RWPE2 (cell line): ENCODE measurements at regions not wholly inside any gene's neighbourhood (a gene's known extent, or its start where the extent isn't known, plus 50 kb on each side); places are given as distances from the start of the nearest gene placed in this dataset.

ENCODE experiments used
- ATAC-seq: fragments of 200-7000 bp; cut with Tn5 transposase; 3 replicates; pipeline ENCODE4 v1.9.1; 2021; ENCODE audit warnings: low read depth
- DNase-seq: peaks from one replicate; pipeline ENCODE4 v3.0.0-alpha.2; 2020; ENCODE audit warnings: low spot score
- H3K27ac ChIP-seq: fragments of 450-650 bp; 2 replicates; pipeline ENCODE4 v1.5.1; 2017; ENCODE audit warnings: mild to moderate bottlenecking; ENCODE audit not compliant: poor library complexity, severe bottlenecking
- H3K27me3 ChIP-seq: fragments of 250-450 bp; sonication (Bioruptor Pico); 2 replicates; pipeline ENCODE4 v1.5.1; 2021; ENCODE audit warnings: mild to moderate bottlenecking, moderate library complexity; ENCODE audit not compliant: insufficient read depth, poor library complexity, severe bottlenecking
- H3K36me3 ChIP-seq: fragments of 250-450 bp; sonication (Bioruptor Pico); 2 replicates; pipeline ENCODE4 v1.5.1; 2020; ENCODE audit warnings: low read depth, mild to moderate bottlenecking, moderate library complexity
- H3K4me1 ChIP-seq: fragments of 250-450 bp; sonication (Bioruptor Pico); 2 replicates; pipeline ENCODE4 v1.5.1; 2021; ENCODE audit warnings: mild to moderate bottlenecking, moderate library complexity; ENCODE audit not compliant: insufficient read depth, poor library complexity, severe bottlenecking
- H3K4me3 ChIP-seq: fragments of 250-450 bp; sonication (Bioruptor Pico); 2 replicates; pipeline ENCODE4 v1.5.1; 2021; ENCODE audit warnings: mild to moderate bottlenecking, moderate library complexity; ENCODE audit not compliant: severe bottlenecking
- H3K9me3 ChIP-seq: fragments of 250-450 bp; sonication (Bioruptor Pico); 2 replicates; pipeline ENCODE4 v1.5.1; 2021; ENCODE audit warnings: mild to moderate bottlenecking, moderate library complexity; ENCODE audit not compliant: severe bottlenecking
- TF ChIP-seq, protein P1 (sequence below): fragments of 450-650 bp; IDR thresholded peaks from one replicate; pipeline ENCODE4 v1.5.1; 2017; ENCODE audit warnings: mild to moderate bottlenecking, moderate library complexity; ENCODE audit not compliant: poor library complexity, severe bottlenecking

DNA sequence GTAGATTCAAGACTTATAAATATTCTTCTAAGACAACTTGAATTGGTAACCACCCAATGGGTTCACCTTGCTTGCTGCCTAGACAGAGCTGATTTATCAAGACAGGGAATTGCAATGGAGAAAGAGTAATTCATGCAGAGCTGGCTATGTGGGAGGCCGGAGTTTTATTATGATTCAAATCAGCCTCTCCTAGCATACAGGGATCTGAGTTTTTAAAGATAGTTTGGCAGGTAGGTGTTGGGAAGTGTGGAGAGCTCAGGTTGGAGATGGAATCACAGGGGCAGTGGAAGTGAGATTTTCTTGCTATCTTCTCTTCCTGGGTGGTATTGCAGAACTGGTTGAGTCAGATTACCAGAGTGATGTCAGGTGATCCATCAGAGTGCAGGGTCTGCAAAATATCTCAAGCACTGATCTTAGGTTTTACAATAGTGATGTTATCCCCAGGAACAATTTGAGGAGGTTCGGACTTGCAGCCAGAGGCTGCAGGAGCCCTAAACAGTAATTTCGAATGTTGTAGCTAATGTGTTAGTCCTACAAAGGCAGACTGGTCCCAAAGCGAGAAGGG is 1448.6 kb upstream of the RAG2 start:
- ATAC-seq (no peak), DNase-seq (no peak)
- H3K27me3 ChIP-seq = no peaks in the 10 kb centered on the region
- no peaks in the 10 kb centered on the region for H3K4me1 ChIP-seq
- H3K36me3 ChIP-seq = no peaks in the 10 kb centered on the region
- no peak overlapping the region for H3K4me3 ChIP-seq
- TF ChIP-seq, protein P1, sequence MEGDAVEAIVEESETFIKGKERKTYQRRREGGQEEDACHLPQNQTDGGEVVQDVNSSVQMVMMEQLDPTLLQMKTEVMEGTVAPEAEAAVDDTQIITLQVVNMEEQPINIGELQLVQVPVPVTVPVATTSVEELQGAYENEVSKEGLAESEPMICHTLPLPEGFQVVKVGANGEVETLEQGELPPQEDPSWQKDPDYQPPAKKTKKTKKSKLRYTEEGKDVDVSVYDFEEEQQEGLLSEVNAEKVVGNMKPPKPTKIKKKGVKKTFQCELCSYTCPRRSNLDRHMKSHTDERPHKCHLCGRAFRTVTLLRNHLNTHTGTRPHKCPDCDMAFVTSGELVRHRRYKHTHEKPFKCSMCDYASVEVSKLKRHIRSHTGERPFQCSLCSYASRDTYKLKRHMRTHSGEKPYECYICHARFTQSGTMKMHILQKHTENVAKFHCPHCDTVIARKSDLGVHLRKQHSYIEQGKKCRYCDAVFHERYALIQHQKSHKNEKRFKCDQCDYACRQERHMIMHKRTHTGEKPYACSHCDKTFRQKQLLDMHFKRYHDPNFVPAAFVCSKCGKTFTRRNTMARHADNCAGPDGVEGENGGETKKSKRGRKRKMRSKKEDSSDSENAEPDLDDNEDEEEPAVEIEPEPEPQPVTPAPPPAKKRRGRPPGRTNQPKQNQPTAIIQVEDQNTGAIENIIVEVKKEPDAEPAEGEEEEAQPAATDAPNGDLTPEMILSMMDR = no peak
- no peak overlapping the region for H3K27ac ChIP-seq
- no peaks in the 10 kb centered on the region for H3K9me3 ChIP-seq

DNA sequence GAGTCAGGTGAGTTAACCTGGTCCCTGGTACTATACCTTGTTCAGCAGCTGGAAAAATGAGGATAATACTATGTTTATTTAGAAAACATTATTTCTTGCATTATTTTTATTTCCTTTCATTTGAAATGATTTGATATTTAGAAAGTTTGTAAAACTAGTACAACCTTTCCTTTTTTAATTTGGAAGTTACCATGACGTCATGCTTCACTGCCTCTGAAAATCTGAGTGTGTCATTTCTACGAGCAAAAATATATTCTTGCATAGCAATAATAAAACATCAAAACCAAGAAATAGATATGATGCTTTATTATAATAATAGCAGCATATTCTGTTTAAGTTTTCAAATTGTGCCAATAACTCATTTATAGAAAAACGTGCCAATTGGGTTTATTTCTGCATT is 1445.0 kb upstream of the RAG2 start:
- Histone ChIP-seq H3K4me1 (no peaks in the 10 kb centered on the region), H3K36me3 (no peaks in the 10 kb centered on the region), H3K9me3 (no peaks in the 10 kb centered on the region), H3K4me3 (no peak overlapping the region), H3K27ac (no peak overlapping the region), H3K27me3 (no peaks in the 10 kb centered on the region)
- no peak for DNase-seq
- no peak for ATAC-seq
- TF ChIP-seq, protein P1 = no peak

DNA sequence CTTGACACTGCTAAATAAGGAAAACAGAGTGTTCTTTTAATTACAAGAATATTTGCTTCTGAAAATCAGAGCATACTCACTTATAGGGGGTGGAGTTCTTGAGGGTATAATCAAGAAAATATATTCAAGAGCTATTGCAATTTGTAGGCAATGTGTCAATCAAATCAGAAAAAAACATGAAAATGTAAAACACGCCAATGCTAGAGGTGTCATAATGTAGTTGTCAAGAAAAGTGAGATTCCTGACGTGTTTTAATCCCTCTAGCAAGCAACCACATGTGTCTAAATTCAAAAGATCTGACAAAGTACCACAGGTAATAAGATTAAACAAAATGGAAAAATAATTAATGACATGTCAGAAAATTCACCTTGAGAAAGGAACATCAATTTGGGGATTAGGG is 1440.7 kb upstream of the RAG2 start:
- Histone ChIP-seq H3K4me3 (no peak overlapping the region), H3K27me3 (no peaks in the 10 kb centered on the region), H3K9me3 (no peaks in the 10 kb centered on the region), H3K36me3 (no peaks in the 10 kb centered on the region), H3K27ac (no peak overlapping the region), H3K4me1 (no peaks in the 10 kb centered on the region)
- ATAC-seq = no peak
- TF ChIP-seq, protein P1 = no peak
- DNase-seq = no peak

DNA sequence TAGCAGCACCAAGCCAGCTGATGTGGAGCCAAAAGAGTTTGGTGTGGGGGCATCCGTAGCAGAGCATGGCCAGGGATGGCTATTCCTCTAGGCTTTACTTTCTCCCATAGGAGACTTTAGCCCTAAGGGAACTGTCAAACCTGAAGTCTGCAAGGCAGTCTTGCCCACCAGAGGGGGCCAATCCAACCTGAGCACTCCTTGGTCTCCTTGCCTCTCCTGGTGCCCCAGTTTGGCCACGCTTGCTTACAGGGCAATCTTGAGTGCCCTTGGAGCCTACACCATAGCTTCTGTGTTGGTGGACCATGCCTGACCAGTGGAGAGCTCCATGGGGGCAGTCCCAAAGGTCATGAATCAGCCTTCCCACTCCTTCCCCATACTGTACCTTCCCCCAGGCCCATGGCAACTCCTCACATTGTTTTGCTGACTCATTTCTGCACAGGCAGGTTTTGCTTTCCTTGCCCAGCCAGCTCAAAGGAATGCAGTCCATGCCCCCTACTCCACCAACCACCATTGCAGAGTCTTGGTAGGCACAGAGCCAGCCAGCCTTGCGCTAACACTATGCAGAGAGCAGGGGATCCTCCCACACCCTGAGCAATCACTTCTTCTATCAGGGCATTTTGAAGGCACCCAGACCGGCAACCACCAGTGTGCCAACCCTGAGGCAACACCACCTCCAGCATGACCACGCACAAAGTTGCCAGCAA is 1421.2 kb upstream of the RAG2 start:
- peak; percentile 70 for DNase-seq
- TF ChIP-seq, protein P1 = no peak
- H3K27me3 ChIP-seq = no peaks in the 10 kb centered on the region
- no peak overlapping the region for H3K27ac ChIP-seq
- H3K36me3 ChIP-seq = no peaks in the 10 kb centered on the region
- H3K4me1 ChIP-seq = peaks cover 3% of the 10 kb centered on the region
- ATAC-seq = peak; percentile 97
- H3K9me3 ChIP-seq = no peaks in the 10 kb centered on the region
- H3K4me3 ChIP-seq = no peak overlapping the region

DNA sequence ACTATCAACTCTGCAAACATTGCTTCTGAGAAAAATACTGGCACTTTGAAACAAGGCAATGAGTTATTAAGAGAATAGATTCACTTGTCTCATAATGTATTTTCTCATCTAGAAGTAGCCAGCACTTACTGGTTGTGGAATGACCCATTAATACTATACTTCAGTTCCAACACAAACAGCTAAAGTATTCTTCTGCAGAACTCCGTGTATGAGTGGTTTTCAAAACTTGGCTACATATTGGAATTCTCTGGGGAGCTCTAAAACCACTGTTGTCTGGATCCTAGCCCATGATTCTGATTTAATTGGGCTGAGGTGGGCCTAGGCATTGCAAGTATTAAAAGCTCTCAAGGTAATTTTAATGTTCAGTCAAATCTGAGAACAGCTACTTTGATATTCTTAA is 1416.4 kb upstream of the RAG2 start:
- Histone ChIP-seq H3K36me3 (no peaks in the 10 kb centered on the region), H3K4me1 (peaks cover under 1% of the 10 kb centered on the region), H3K9me3 (no peaks in the 10 kb centered on the region), H3K27me3 (no peaks in the 10 kb centered on the region), H3K4me3 (no peak overlapping the region), H3K27ac (no peak overlapping the region)
- ATAC-seq = no peak
- no peak for DNase-seq
- TF ChIP-seq, protein P1 = no peak
